Ascending aorta (tissue), 2 donors: ENCODE measurements at regions not wholly inside any gene's neighbourhood (a gene's known extent, or its start where the extent isn't known, plus 50 kb on each side); places are given as distances from the start of the nearest gene placed in this dataset.

Source experiments
- DNase-seq, 2 donors: peaks; one replicate each; pipeline ENCODE4 v3.0.0-alpha.2; 2019; ENCODE audit warnings: low spot score in 2 of 2
- H3K27ac ChIP-seq, 2 donors: fragments of 200-600 bp; sonication (generic); one replicate each; pipeline ENCODE4 v1.5.1; 2016 to 2017; ENCODE audit warnings: mild to moderate bottlenecking in 1 of 2
- H3K27me3 ChIP-seq: fragments of 200-600 bp; sonication (generic); one replicate; pipeline ENCODE4 v1.5.1; 2017
- H3K36me3 ChIP-seq, 2 donors: fragments of 200-600 bp; sonication (generic); one replicate each; pipeline ENCODE4 v1.5.1; 2016
- H3K4me1 ChIP-seq, 2 donors: fragments of 200-600 bp; sonication (generic); one replicate each; pipeline ENCODE4 v1.5.1; 2016 to 2017; ENCODE audit warnings: mild to moderate bottlenecking in 1 of 2
- H3K4me3 ChIP-seq, 2 donors: fragments of 200-600 bp; sonication (generic); one replicate each; pipeline ENCODE4 v1.5.1; 2016 to 2017; ENCODE audit warnings: mild to moderate bottlenecking in 1 of 2
- H3K9me3 ChIP-seq, 2 donors: fragments of 200-600 bp; sonication (generic); one replicate each; pipeline ENCODE4 v1.5.1; 2016
- intact Hi-C: fragments of 100-400 bp; cut with DNase I; formaldehyde crosslinking; loops from one replicate; pipeline ENCODE4 v1.15.1; 2023
- TF ChIP-seq, protein P1 (sequence below), 3 experiments: fragments of 200-600 bp in 2 of 3; fragments of 450-650 bp in 1 of 3; sonication (generic) in 2 of 3; IDR thresholded peaks; one replicate each; pipeline ENCODE4 v1.5.1; 2016 to 2019; ENCODE audit warnings: antibody characterized with exemption in 3 of 3, mild to moderate bottlenecking in 1 of 3, moderate library complexity in 1 of 3

GRCh38 chr14:87325741-87326140 is 667.2 kb downstream of the GALC start:
- TF ChIP-seq, protein P1, sequence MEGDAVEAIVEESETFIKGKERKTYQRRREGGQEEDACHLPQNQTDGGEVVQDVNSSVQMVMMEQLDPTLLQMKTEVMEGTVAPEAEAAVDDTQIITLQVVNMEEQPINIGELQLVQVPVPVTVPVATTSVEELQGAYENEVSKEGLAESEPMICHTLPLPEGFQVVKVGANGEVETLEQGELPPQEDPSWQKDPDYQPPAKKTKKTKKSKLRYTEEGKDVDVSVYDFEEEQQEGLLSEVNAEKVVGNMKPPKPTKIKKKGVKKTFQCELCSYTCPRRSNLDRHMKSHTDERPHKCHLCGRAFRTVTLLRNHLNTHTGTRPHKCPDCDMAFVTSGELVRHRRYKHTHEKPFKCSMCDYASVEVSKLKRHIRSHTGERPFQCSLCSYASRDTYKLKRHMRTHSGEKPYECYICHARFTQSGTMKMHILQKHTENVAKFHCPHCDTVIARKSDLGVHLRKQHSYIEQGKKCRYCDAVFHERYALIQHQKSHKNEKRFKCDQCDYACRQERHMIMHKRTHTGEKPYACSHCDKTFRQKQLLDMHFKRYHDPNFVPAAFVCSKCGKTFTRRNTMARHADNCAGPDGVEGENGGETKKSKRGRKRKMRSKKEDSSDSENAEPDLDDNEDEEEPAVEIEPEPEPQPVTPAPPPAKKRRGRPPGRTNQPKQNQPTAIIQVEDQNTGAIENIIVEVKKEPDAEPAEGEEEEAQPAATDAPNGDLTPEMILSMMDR (IDR thresholded peaks at IDR 0.05): no peak
- no peaks in the 10 kb centered on the region for H3K36me3 ChIP-seq
- no peaks in the 10 kb centered on the region for H3K9me3 ChIP-seq
- H3K27me3 ChIP-seq: no peaks in the 10 kb centered on the region
- no peak overlapping the region for H3K27ac ChIP-seq
- H3K4me3 ChIP-seq: no peak overlapping the region
- no peak for DNase-seq
- H3K4me1 ChIP-seq: no peaks in the 10 kb centered on the region
- intact Hi-C loops: no loop called here

- TF ChIP-seq, protein P1 (IDR thresholded peaks at IDR 0.05): no peak
- H3K36me3 ChIP-seq: no peaks in the 10 kb centered on the region
- H3K27me3 ChIP-seq: no peaks in the 10 kb centered on the region
- no peaks in the 10 kb centered on the region for H3K9me3 ChIP-seq
- intact Hi-C loops: no loop called here
- H3K27ac ChIP-seq: no peak overlapping the region
- no peak overlapping the region for H3K4me3 ChIP-seq
- DNase-seq: no peak
- no peaks in the 10 kb centered on the region for H3K4me1 ChIP-seq
These were observed 669.8 kb downstream of the GALC start for GRCh38 chr14:87323191-87323590.

DNA sequence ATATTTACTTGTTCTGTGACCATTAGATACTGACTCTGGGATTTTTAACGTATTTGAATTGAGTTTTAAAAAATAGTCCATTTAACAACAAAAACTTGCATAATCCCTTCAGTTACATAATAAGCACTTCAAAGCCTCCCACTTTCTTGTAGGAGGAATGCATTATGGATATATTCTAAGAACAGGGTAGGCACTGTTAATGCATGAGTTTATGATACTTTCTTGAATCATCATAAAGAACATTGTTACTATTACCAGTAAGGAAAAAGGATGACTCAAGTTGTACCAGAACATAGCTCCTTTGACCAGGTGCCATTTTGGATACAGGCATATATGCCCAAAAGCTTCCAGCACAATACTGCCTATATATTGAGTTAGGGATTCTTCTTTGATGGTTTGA is 671.4 kb downstream of the GALC start:
- Histone ChIP-seq H3K36me3 (no peaks in the 10 kb centered on the region), H3K27me3 (no peaks in the 10 kb centered on the region), H3K9me3 (no peaks in the 10 kb centered on the region), H3K4me3 (no peak overlapping the region), H3K4me1 (no peaks in the 10 kb centered on the region), H3K27ac (no peak overlapping the region)
- no peak for DNase-seq
- intact Hi-C loops: no loop called here
- TF ChIP-seq, protein P1 (IDR thresholded peaks at IDR 0.05): no peak

- H3K36me3 ChIP-seq: no peaks in the 10 kb centered on the region
- no peaks in the 10 kb centered on the region for H3K4me1 ChIP-seq
- no peak overlapping the region for H3K4me3 ChIP-seq
- intact Hi-C loops: no loop called here
- TF ChIP-seq, protein P1 (IDR thresholded peaks at IDR 0.05): no peak
- no peaks in the 10 kb centered on the region for H3K27me3 ChIP-seq
- DNase-seq: no peak
- H3K27ac ChIP-seq: no peak overlapping the region
- H3K9me3 ChIP-seq: no peaks in the 10 kb centered on the region
These were observed 680.1 kb downstream of the GALC start for GRCh38 chr14:87312894-87313205.

DNA sequence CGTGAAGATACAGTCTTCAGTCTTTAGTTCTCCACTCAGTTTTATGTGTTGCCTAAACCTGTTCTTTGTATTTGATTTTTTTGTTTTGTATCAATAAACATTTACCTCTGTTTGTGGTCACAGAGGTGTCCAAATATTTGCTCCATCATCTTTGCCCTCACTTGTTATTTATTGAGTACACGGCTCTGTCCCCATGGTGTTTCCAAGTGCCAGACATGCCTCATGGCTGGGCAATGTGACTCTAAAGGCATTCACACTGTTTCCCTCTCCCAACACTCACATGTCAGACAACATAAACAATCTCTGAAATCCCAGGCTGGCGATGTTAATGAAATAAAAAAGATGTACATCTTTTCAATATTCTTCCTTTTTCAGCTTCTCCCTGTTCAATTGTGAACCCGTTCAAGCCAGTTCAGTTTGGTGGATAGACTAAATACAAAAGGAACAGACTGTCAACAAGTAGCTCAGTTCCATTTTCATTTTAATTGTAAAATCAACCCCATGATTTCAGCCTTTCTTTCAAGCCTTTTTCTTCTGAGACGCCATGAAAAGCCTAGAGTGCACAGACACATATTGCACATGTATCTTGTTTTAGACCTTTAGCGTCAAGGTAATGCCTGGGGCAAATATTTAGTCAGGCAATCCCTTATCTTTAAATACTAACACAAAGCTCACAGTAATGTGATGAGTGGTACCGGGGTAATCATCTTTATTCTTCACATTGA is 680.7 kb downstream of the GALC start:
- Histone ChIP-seq H3K4me3 (no peak overlapping the region), H3K4me1 (no peaks in the 10 kb centered on the region), H3K27ac (no peak overlapping the region), H3K36me3 (no peaks in the 10 kb centered on the region), H3K27me3 (no peaks in the 10 kb centered on the region), H3K9me3 (no peaks in the 10 kb centered on the region)
- TF ChIP-seq, protein P1 (IDR thresholded peaks at IDR 0.05): no peak
- DNase-seq: no peak
- intact Hi-C loops: no loop called here

GRCh38 chr14:87309557-87309956 is 683.4 kb downstream of the GALC start:
- TF ChIP-seq, protein P1 (IDR thresholded peaks at IDR 0.05): no peak
- Histone ChIP-seq H3K9me3 (no peaks in the 10 kb centered on the region), H3K27me3 (no peaks in the 10 kb centered on the region), H3K27ac (no peak overlapping the region), H3K4me1 (no peaks in the 10 kb centered on the region), H3K4me3 (no peak overlapping the region), H3K36me3 (no peaks in the 10 kb centered on the region)
- intact Hi-C loops: no loop called here
- DNase-seq: no peak
